ENCODE measurements at regions not wholly inside any gene's neighbourhood (a gene's known extent, or its start where the extent isn't known, plus 50 kb on each side); places are given as distances from the start of the nearest gene placed in this dataset.

- H3K9ac ChIP-seq, result no peak overlapping the region
- Mint-ChIP-seq H3K27ac (no peak overlapping the region), H3K36me3 (no peaks in the 10 kb centered on the region), H3K27me3 (ENCODE audit: insufficient read depth, low read depth) (no peaks in the 10 kb centered on the region), H3K4me1 (no peaks in the 10 kb centered on the region), H3K9me3 (no peaks in the 10 kb centered on the region), H3K4me3 (no peak overlapping the region)
- peak overlapping the region; percentile 13 for H2AFZ ChIP-seq (replicated peaks)
- no peak overlapping the region for H3K27ac ChIP-seq
- H3K4me3 ChIP-seq, result no peak overlapping the region
- no peaks in the 10 kb centered on the region for H3F3A ChIP-seq (ENCODE audit: low read depth)
- no peak for DNase-seq (ENCODE audit: low spot score)
- no peaks in the 10 kb centered on the region for H3K9me3 ChIP-seq (ENCODE audit: low read depth)
- no peaks in the 10 kb centered on the region for H3K79me2 ChIP-seq (ENCODE audit: low read depth)
- no peaks in the 10 kb centered on the region for H4K20me1 ChIP-seq (ENCODE audit: low read depth)
- H3K4me1 ChIP-seq, result peaks cover 12% of the 10 kb centered on the region
- H3K4me2 ChIP-seq, result no peak overlapping the region
- TF ChIP-seq CTCF (IDR thresholded peaks at IDR 0.05) (no peak), EZH2 (IDR thresholded peaks at IDR 0.05) (no peak), EZH2phosphoT487 (IDR thresholded peaks at IDR 0.05) (no peak)
- no peaks in the 10 kb centered on the region for H3K36me3 ChIP-seq
- H3K27me3 ChIP-seq, result no peaks in the 10 kb centered on the region
Measured at GRCh38 chr4:164229255-164229654, 524.7 kb upstream of the SMIM31 start.

- TF ChIP-seq EZH2 (IDR thresholded peaks at IDR 0.05), result no peak
- no peak for TF ChIP-seq CTCF (IDR thresholded peaks at IDR 0.05)
- TF ChIP-seq EZH2phosphoT487 (IDR thresholded peaks at IDR 0.05), result no peak
- Mint-ChIP-seq H3K4me3 (no peak overlapping the region), H3K36me3 (no peaks in the 10 kb centered on the region), H3K27ac (no peak overlapping the region), H3K4me1 (no peaks in the 10 kb centered on the region), H3K9me3 (no peaks in the 10 kb centered on the region), H3K27me3 (ENCODE audit: insufficient read depth, low read depth) (no peaks in the 10 kb centered on the region)
- Histone ChIP-seq H4K20me1 (ENCODE audit: low read depth) (no peaks in the 10 kb centered on the region), H3K9ac (no peak overlapping the region), H3K4me3 (no peak overlapping the region), H3K27me3 (no peaks in the 10 kb centered on the region), H3K79me2 (ENCODE audit: low read depth) (no peaks in the 10 kb centered on the region), H3K27ac (no peak overlapping the region), H3K36me3 (no peaks in the 10 kb centered on the region), H3K9me3 (ENCODE audit: low read depth) (no peaks in the 10 kb centered on the region), H3K4me2 (no peak overlapping the region), H2AFZ (replicated peaks) (no peak overlapping the region), H3K4me1 (no peaks in the 10 kb centered on the region), H3F3A (ENCODE audit: low read depth) (no peaks in the 10 kb centered on the region)
- no peak for DNase-seq (ENCODE audit: low spot score)
Measured at GRCh38 chr4:164239433-164239832, 514.5 kb upstream of the SMIM31 start.

- TF ChIP-seq CTCF (IDR thresholded peaks at IDR 0.05), result no peak
- no peak for TF ChIP-seq EZH2phosphoT487 (IDR thresholded peaks at IDR 0.05)
- TF ChIP-seq EZH2 (IDR thresholded peaks at IDR 0.05), result no peak
- Histone ChIP-seq H3K27me3 (no peaks in the 10 kb centered on the region), H3K4me3 (no peak overlapping the region), H3K9me3 (ENCODE audit: low read depth) (no peaks in the 10 kb centered on the region), H2AFZ (replicated peaks) (no peak overlapping the region), H3K4me1 (no peaks in the 10 kb centered on the region), H3K27ac (no peak overlapping the region), H3K36me3 (no peaks in the 10 kb centered on the region), H3K4me2 (no peak overlapping the region), H3K9ac (no peak overlapping the region), H4K20me1 (ENCODE audit: low read depth) (no peaks in the 10 kb centered on the region), H3F3A (ENCODE audit: low read depth) (no peaks in the 10 kb centered on the region), H3K79me2 (ENCODE audit: low read depth) (no peaks in the 10 kb centered on the region)
- H3K9me3 Mint-ChIP-seq, result no peaks in the 10 kb centered on the region
- no peaks in the 10 kb centered on the region for H3K4me1 Mint-ChIP-seq
- H3K4me3 Mint-ChIP-seq, result no peak overlapping the region
- no peaks in the 10 kb centered on the region for H3K27me3 Mint-ChIP-seq (ENCODE audit: insufficient read depth, low read depth)
- no peaks in the 10 kb centered on the region for H3K36me3 Mint-ChIP-seq
- no peak for DNase-seq (ENCODE audit: low spot score)
- no peak overlapping the region for H3K27ac Mint-ChIP-seq
Measured at GRCh38 chr4:164239976-164240375, 514.0 kb upstream of the SMIM31 start.
